Activated T-cell treated with anti-CD3 and anti-CD28 coated beads, Interleukin-2, amount 50 U/mL, for 72 hours (primary cell): ENCODE measurements at regions not wholly inside any gene's neighbourhood (a gene's known extent, or its start where the extent isn't known, plus 50 kb on each side); places are given as distances from the start of the nearest gene placed in this dataset.
A peak's percentile ranks its signal among the peaks of the same experiment; 100 is the strongest.

Source experiments
- ATAC-seq, 2 donors: fragments of 150-1000 bp; cut with Tn5 transposase; replicated peaks in 1 of 2; 2 replicates each; pipeline ENCODE4 v1.10.0; 2021; ENCODE audit warnings: moderate library complexity in 2 of 2, mild to moderate bottlenecking in 1 of 2
- DNase-seq, 2 donors: peaks; one replicate each; pipeline ENCODE4 v3.0.0; 2021 to 2022; ENCODE audit warnings: mixed read lengths in 1 of 2
- H3K27ac Mint-ChIP-seq: one replicate; pipeline ENCODE4 v1.8.0; 2022; ENCODE audit warnings: mild to moderate bottlenecking, moderate library complexity, mixed read lengths
- H3K27me3 Mint-ChIP-seq: one replicate; pipeline ENCODE4 v1.8.0; 2022; ENCODE audit warnings: low read depth, mixed read lengths
- H3K36me3 Mint-ChIP-seq, 2 donors: one replicate each; pipeline ENCODE4 v1.8.0; 2022; ENCODE audit warnings: mixed read lengths in 2 of 2, mild to moderate bottlenecking in 1 of 2; ENCODE audit not compliant: insufficient read depth in 2 of 2
- H3K4me1 Mint-ChIP-seq: one replicate; pipeline ENCODE4 v1.8.0; 2022; ENCODE audit warnings: low read depth, mixed read lengths
- H3K4me3 Mint-ChIP-seq, 2 donors: one replicate each; pipeline ENCODE4 v1.8.0; 2022; ENCODE audit warnings: mild to moderate bottlenecking in 2 of 2, mixed read lengths in 2 of 2, moderate library complexity in 2 of 2
- H3K9me3 Mint-ChIP-seq, 2 donors: one replicate each; pipeline ENCODE4 v1.8.0; 2022; ENCODE audit warnings: mixed read lengths in 2 of 2

DNA sequence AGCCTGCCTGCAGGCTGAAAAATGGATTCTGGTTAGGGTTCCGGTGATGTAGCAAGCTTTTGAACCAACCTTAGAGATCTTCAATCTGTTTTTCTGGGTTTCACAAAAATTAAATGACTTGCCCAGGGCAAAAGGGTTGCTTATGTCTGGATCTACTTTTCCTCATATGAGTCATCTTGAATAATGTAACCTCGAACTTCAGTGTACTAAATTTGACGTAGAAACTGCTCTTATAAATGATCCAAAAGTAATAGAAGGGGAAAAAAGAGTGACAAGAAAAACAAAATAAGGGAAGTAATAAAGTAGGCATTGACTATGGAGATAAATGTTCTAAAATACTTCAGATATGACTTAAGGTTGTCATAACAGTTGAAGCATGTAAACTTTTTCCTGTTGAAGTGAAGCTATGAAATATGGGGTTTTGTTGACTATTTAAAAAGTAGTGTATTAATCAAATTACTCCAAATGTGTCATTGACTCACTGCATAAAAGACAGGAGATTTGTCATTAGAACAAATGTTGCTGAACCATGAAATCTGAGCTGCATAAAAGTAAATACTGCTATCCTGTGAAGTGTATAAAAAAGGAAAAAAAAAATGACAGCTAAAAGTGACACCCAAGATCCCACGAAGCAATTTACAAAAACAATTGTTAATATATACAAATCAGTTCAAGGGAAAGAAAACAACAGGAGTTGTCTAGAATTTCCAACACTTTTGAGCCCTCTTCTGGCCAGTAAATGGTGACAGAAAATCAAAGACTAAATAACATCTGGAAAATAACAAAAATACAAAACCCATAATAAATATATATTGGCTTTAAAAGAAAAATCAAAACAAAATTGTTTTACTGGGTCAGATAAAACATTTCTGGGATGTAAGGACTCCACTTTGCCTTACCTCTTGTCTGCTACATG lies 103.6 kb upstream of the SERPINE2 start:
- H3K27ac Mint-ChIP-seq = peak overlapping the region; percentile 35
- DNase-seq (no peak), ATAC-seq (no peak)
- H3K4me1 Mint-ChIP-seq = no peaks in the 10 kb centered on the region
- peaks cover 27% of the 10 kb centered on the region for H3K27me3 Mint-ChIP-seq
- H3K9me3 Mint-ChIP-seq = no peaks in the 10 kb centered on the region
- H3K4me3 Mint-ChIP-seq = no peak overlapping the region
- H3K36me3 Mint-ChIP-seq = no peaks in the 10 kb centered on the region

DNA sequence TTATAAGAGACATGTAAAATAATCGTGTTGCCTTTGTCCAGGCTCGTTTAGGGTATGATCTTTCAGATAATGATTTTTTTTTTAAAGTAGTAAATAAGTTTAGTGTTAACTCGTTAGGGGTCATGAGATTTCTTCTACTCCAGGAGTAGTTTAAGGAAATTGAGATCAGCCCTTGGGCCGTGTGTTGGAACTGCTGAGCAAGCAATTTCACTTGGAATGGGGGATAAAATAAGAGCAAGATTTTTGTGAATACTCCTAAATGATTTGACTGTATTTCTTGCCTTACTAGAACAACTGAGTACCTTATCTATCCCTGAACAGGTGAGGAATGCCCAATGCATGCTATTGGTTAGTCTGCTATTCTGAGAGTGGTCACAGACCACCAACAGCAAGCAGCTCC lies 102.2 kb upstream of the SERPINE2 start:
- Mint-ChIP-seq H3K4me1 (no peaks in the 10 kb centered on the region), H3K36me3 (no peaks in the 10 kb centered on the region)

DNA sequence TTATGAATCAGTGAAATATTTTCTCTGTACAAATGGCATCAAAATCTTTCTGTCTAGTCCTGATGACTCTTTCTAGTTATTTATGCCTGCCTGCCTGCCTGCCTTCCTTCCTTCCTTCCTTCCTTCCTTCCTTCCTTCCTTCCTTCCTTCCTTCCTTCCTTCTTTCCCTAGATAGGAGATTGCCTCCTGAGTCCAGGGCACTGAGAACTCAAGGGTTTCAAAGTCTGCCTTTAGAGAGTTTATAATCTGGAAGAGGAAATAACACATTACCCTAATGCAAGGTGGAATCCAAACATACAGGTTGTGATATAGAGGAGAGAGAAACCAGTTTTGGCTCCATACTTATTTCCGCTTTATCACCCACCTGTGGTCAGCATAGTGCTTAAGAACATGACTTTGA lies 98.1 kb upstream of the SERPINE2 start:
- ATAC-seq = no peak

More for the DNA sequence above, 102.2 kb upstream of the SERPINE2 start:
- H3K9me3 Mint-ChIP-seq = no peaks in the 10 kb centered on the region
- H3K4me3 Mint-ChIP-seq = no peak overlapping the region
- peaks cover 21% of the 10 kb centered on the region for H3K27me3 Mint-ChIP-seq
- H3K27ac Mint-ChIP-seq = no peak overlapping the region
- ATAC-seq = no peak
- no peak for DNase-seq

DNA sequence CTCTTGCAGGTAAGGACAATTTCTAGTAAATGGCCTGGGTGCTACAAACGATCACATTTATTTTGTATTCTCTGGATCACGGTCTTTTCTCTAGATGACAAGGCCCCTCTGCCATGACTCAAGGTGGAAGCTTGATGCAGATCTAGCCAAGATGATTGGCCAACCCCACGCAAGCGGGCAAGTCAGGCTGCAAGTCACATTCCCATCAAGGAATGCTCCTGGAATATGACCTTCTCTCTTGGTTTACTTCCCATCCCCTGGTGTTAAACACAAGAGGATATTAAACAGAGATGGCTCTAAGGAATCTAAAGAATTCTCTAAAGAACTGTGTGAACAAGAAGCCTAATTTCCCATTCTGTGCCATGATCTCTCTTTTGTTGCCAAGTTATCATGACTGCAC lies 97.3 kb upstream of the SERPINE2 start:
- no peaks in the 10 kb centered on the region for H3K4me1 Mint-ChIP-seq
- no peak overlapping the region for H3K4me3 Mint-ChIP-seq
- ATAC-seq (no peak), DNase-seq (no peak)
- H3K9me3 Mint-ChIP-seq = no peaks in the 10 kb centered on the region
- no peaks in the 10 kb centered on the region for H3K36me3 Mint-ChIP-seq
- peaks cover 27% of the 10 kb centered on the region for H3K27me3 Mint-ChIP-seq
- no peak overlapping the region for H3K27ac Mint-ChIP-seq

More for the DNA sequence above, 98.1 kb upstream of the SERPINE2 start:
- Mint-ChIP-seq H3K27ac (no peak overlapping the region), H3K4me1 (no peaks in the 10 kb centered on the region), H3K9me3 (no peaks in the 10 kb centered on the region), H3K36me3 (no peaks in the 10 kb centered on the region), H3K4me3 (no peak overlapping the region), H3K27me3 (peaks cover 20% of the 10 kb centered on the region)
- no peak for DNase-seq

DNA sequence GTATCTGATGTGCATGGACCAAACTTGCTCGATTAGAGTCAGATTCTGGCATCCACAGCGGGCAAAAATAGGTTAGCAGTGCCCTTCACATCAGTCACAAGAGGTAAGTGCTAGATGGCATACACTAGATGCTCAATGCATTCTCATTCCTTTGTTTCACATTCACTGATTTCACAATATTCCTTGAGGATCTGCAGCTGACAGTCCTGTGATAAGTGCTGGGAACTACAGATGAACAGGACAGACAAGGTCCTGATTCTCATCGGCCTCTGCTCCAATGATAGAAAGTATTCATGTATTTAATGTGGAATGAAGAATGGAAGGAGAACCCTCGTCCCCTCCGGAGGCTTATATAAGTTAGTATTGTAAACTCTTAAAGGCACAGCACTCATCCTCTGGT lies 96.8 kb upstream of the SERPINE2 start:
- DNase-seq (no peak), ATAC-seq (no peak)
- Mint-ChIP-seq H3K36me3 (no peaks in the 10 kb centered on the region), H3K4me3 (no peak overlapping the region), H3K27me3 (peaks cover 32% of the 10 kb centered on the region), H3K9me3 (no peaks in the 10 kb centered on the region), H3K27ac (no peak overlapping the region), H3K4me1 (no peaks in the 10 kb centered on the region)

DNA sequence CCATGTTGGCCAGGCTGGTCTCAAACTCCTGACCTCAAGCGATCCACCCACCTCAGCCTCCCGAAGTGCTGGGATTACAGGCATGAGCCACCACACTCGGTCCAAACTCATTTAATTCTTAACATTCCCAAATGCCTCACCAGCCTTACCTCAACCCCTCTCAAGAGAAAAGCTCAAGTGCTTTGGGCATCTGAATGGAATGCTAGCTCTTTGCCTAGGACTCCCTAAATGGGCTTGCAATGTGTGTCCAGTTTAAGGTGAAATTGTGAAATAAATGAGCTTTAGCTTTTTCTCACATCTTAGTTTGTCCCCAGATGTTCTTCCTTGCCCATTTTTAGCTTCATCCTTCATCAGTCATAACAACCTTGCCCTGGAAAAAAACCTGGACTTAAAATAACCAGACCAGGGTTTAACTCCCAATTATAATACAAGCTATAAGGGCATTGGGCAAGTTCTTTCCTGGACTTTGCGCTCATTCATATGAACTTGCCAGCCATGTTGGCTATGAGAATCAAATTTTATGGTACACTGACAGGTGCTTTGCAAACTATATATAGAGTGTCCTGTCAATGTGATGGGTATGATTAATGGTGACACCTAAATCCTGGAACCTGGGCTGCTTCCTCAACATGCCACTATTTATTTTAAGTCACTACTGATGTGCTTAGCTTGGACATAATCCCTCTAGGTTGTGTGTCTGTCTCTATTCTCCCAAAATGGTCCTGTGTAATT lies 95.1 kb upstream of the SERPINE2 start:
- H3K4me1 Mint-ChIP-seq = no peaks in the 10 kb centered on the region
- no peaks in the 10 kb centered on the region for H3K9me3 Mint-ChIP-seq
- DNase-seq (no peak), ATAC-seq (no peak)
- H3K27ac Mint-ChIP-seq = no peak overlapping the region
- no peaks in the 10 kb centered on the region for H3K36me3 Mint-ChIP-seq
- H3K27me3 Mint-ChIP-seq = peaks cover 33% of the 10 kb centered on the region
- H3K4me3 Mint-ChIP-seq = no peak overlapping the region

DNA sequence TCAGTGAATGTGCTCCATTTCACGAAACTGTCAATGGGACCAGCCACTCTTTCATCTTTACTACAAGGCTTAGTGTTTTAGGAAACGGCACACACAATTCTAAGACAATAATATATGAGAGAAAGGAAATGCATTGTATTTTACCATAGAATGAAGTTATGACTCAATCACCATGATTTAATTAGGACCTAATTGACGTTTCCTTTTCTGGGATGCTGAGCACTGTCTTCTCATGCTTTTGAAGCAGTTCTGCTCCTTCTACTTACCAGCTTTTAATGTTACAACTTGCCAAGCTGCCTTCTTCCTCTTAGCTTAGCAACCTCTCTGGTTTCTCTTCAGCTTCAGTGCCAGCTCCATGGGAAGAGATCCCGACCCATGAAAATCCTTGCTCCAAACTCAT lies 94.3 kb upstream of the SERPINE2 start:
- H3K27me3 Mint-ChIP-seq = peaks cover 28% of the 10 kb centered on the region
- H3K9me3 Mint-ChIP-seq = no peaks in the 10 kb centered on the region
- no peak overlapping the region for H3K4me3 Mint-ChIP-seq
- ATAC-seq (no peak), DNase-seq (no peak)
- no peaks in the 10 kb centered on the region for H3K4me1 Mint-ChIP-seq
- H3K36me3 Mint-ChIP-seq = no peaks in the 10 kb centered on the region
- H3K27ac Mint-ChIP-seq = no peak overlapping the region

DNA sequence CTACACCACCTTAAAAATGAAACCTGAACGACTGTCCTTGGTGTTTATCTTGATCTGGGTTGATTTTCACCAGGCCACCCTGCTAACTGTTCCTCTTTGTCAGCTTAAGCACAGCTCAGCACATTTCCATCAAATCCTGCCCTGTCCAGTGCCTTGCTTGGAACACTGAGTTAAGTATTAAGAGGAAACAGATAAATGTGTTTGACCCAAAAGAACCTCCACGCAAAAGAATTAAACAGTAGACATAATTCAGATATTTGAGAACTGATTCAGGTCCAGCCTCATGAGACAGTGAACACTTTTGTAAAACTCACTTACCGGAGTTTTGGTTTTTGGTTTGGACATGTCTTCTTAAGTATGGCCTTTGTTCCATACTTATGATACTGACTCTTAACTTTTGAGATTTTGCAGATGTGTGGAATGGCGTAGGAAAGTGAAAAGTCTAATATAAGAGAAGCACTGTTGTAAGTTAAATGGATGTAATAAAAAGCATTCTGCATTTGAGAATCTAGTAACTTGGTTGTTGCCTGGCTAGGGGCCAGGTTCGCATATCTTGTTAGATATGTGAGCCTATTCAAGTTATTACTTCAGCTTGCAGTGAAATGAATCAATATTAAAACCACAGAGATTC lies 88.9 kb upstream of the SERPINE2 start:
- H3K4me1 Mint-ChIP-seq = no peaks in the 10 kb centered on the region
- H3K36me3 Mint-ChIP-seq = no peaks in the 10 kb centered on the region
- H3K27me3 Mint-ChIP-seq = peaks cover 26% of the 10 kb centered on the region
- H3K4me3 Mint-ChIP-seq = no peak overlapping the region
- DNase-seq (no peak), ATAC-seq (no peak)
- no peaks in the 10 kb centered on the region for H3K9me3 Mint-ChIP-seq
- H3K27ac Mint-ChIP-seq = no peak overlapping the region

DNA sequence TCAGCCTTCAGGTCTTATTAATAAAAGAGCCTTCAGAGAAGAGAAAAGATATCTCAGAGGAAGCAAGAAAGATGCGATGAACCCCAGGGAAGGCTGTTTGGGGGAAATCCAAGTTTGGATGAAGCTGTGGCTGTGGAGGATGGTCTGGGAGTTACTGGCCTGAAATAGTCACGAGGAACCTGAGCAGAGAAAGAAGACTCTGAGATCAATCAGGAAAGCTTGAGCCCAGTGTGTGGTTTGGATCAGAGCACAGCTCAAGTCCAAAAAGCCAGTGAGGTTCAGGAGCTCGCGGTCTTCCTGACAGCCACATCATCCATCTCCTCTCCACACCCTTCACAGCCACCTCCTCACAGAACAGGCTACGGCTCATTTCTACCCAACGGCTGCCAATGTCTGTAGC lies 87.4 kb upstream of the SERPINE2 start:
- Mint-ChIP-seq H3K27ac (no peak overlapping the region), H3K9me3 (peaks cover 0 to under 1% of the 10 kb centered on the region in 2 donors), H3K4me1 (no peaks in the 10 kb centered on the region), H3K36me3 (no peaks in the 10 kb centered on the region), H3K27me3 (peaks cover 16% of the 10 kb centered on the region), H3K4me3 (no peak overlapping the region)
- ATAC-seq = no peak
- DNase-seq = no peak

DNA sequence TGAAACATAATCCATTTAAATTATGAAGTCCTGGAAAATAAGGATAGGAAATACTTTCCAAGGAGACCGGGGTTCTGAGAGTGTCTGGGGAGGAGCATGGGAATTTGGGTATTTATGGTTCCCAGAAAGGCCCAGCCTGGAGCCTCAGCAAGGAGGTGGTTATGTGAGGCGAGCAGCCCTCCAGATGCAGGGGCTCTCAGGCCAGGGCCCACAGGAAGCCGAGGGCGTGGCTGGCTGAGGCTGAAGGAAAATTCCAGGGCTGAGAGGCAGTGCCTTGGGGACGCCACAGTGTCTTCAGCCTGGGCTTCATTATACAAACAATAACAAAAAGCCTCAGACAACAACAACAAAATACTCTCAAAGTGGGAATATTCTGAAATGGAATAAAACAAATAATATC lies 86.9 kb upstream of the SERPINE2 start:
- no peak for DNase-seq
- Mint-ChIP-seq H3K4me1 (no peaks in the 10 kb centered on the region), H3K4me3 (no peak overlapping the region), H3K27ac (no peak overlapping the region), H3K36me3 (no peaks in the 10 kb centered on the region), H3K27me3 (peaks cover 15% of the 10 kb centered on the region), H3K9me3 (peaks cover 0 to 3% of the 10 kb centered on the region in 2 donors)
- ATAC-seq = no peak

DNA sequence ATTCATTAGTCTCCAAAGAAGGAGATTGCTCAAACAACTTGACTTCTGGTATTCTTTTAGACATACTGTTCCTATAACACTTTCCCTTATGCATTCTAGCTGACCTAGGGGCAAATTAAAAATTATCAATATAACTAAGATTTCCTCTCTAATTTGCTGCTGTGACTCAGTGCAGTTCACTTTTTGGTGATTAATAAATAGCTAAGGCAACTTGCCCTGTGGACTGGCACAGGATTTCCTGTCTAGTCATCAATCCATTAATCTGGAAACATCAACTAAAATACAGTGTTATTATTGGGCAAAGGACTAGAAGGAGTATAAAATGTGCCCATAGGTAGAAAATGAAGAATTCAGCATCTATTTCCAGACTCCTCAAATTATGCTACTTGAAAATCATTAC lies 83.5 kb upstream of the SERPINE2 start:
- H3K36me3 Mint-ChIP-seq = peaks cover 0 to 4% of the 10 kb centered on the region in 2 donors
- DNase-seq = no peak
- no peak overlapping the region for H3K4me3 Mint-ChIP-seq
- peaks cover 9% of the 10 kb centered on the region for H3K27me3 Mint-ChIP-seq
- no peak for ATAC-seq
- H3K27ac Mint-ChIP-seq = no peak overlapping the region
- H3K4me1 Mint-ChIP-seq = no peaks in the 10 kb centered on the region
- peaks cover 13 to 14% of the 10 kb centered on the region in 2 donors for H3K9me3 Mint-ChIP-seq

DNA sequence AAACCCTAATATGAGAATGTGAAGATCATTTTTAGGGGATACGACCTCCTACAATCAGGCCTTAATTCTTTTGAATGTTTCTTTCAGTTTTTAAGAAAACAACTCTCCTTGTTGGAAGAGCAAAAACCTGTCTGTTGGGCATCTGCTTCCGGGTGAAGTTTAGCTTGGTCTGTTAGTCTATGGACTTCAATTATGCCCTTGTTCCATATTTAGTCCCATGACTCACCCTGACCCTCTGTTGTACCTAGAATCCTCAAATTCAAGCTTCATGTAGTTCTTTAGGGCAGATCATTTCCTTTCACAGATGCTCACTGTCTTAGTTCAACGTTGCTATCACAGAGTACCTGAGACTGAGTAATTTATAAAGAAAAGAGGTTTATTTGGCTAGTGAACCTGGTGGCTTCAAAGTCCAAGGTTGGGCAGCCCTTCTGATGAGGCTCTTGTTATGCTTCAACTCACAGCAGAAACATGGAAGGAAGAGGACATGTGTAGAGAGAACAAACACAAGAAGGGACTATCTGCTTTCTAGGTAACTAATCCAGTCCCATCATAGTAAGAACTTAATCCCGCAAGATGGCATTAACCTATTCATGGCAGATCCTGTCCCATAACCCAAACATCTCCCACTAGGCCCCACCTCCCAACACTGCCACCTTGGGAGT lies 82.5 kb upstream of the SERPINE2 start:
- Mint-ChIP-seq H3K4me1 (no peaks in the 10 kb centered on the region), H3K36me3 (peaks cover 0 to 4% of the 10 kb centered on the region in 2 donors), H3K27ac (no peak overlapping the region), H3K27me3 (peaks cover 19% of the 10 kb centered on the region), H3K4me3 (no peak overlapping the region), H3K9me3 (peaks cover 14 to 16% of the 10 kb centered on the region in 2 donors)
- ATAC-seq (no peak), DNase-seq (no peak)

DNA sequence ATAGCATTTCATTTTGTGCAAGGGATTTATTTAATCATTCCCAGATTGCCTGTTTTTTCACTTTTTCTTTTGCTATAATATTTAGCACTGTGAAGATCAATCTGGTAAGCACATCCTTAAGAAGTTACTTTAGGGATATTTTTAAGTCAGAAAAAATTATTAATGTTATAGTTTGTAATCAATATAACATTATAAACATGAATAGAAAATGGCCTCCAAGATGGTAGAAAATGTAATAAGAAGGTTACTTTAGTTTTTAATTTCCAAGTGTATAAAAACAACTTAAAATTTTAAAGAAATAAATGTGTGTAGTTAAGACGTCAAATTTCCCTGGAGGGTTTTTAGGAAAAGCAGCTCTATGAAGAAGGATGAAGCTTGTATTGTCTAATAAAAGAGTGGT lies 81.9 kb upstream of the SERPINE2 start:
- peaks cover 0 to 4% of the 10 kb centered on the region in 2 donors for H3K36me3 Mint-ChIP-seq
- H3K27ac Mint-ChIP-seq = no peak overlapping the region
- DNase-seq = no peak
- H3K9me3 Mint-ChIP-seq = peaks cover 14 to 16% of the 10 kb centered on the region in 2 donors
- peaks cover 21% of the 10 kb centered on the region for H3K27me3 Mint-ChIP-seq
- no peak overlapping the region for H3K4me3 Mint-ChIP-seq
- no peaks in the 10 kb centered on the region for H3K4me1 Mint-ChIP-seq
- ATAC-seq = no peak
